ENCODE measurements at regions not wholly inside any gene's neighbourhood (a gene's known extent, or its start where the extent isn't known, plus 50 kb on each side); places are given as distances from the start of the nearest gene placed in this dataset.

DNA sequence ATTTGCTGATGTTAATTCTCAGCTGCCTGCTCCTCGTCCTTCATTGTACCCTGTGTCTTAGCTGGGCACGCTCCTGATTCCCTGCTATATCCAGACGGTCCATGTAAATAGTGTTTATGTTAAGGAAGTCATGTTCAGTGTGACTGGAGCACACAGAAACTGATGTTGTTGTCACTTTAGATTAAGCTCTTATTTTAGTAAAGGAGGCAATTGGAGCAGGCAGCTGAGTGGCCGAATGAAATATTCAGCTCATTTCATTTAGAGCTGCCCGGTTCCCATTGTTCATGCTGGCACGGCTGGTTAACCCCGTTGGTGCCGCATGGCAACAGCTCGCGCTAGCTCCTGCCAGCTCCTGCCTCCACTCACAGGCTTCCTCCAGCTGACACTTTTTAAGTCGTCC, 446.8 kb upstream of the SOX5 start:
- TF ChIP-seq POLR2AphosphoS5 (IDR thresholded peaks at IDR 0.05) (no peak), POLR2A (IDR thresholded peaks at IDR 0.05) (no peak)

All from breast epithelium (tissue), 3 donors.